Keratinocyte (primary cell): ENCODE measurements at regions not wholly inside any gene's neighbourhood (a gene's known extent, or its start where the extent isn't known, plus 50 kb on each side); places are given as distances from the start of the nearest gene placed in this dataset.

ENCODE experiments used
- DNase-seq: peaks from one replicate; pipeline ENCODE4 v3.0.0-alpha.2; 2011; ENCODE audit warnings: low read depth, missing footprints, low spot score
- FAIRE-seq: peaks from 2 replicates; lab custom pipeline; 2011; peaks lifted over from hg19 to GRCh38; lab: Jason Lieb, UNC
- H2AFZ ChIP-seq: 2 replicates; pipeline ENCODE4 v1.6.0; 2012; ENCODE audit warnings: low read length, control low read depth, inconsistent platforms; ENCODE audit not compliant: control insufficient read depth
- H3K27ac ChIP-seq: 2 replicates; pipeline ENCODE4 v1.5.1; 2011; ENCODE audit warnings: low read length; ENCODE audit not compliant: control insufficient read depth, insufficient read depth
- H3K27me3 ChIP-seq: 3 replicates; pipeline ENCODE4 v1.6.0; 2011; ENCODE audit warnings: low read length; ENCODE audit not compliant: control insufficient read depth, insufficient read depth; ENCODE audit errors: extremely low read depth
- H3K36me3 ChIP-seq, 2 experiments: 2 replicates in 1 of 2; 3 replicates in 1 of 2; pipeline ENCODE4 v1.5.1; 2011; ENCODE audit warnings: low read length in 2 of 2, mild to moderate bottlenecking in 1 of 2; ENCODE audit not compliant: control insufficient read depth in 2 of 2, insufficient read depth in 2 of 2; ENCODE audit errors: extremely low read depth in 1 of 2
- H3K4me1 ChIP-seq: 3 replicates; pipeline ENCODE4 v1.5.1; 2011; ENCODE audit warnings: low read length; ENCODE audit not compliant: control insufficient read depth, insufficient read depth; ENCODE audit errors: extremely low read depth
- H3K4me2 ChIP-seq: 3 replicates; pipeline ENCODE4 v1.6.0; 2011; ENCODE audit warnings: low read depth, low read length; ENCODE audit not compliant: control insufficient read depth, insufficient read depth; ENCODE audit errors: extremely low read depth
- H3K4me3 ChIP-seq, 3 experiments: fragments of 200-600 bp in 1 of 3; sonication (generic) in 1 of 3; 2 replicates in 2 of 3; 3 replicates in 1 of 3; pipeline ENCODE4 v1.5.1; 2011 to 2016; ENCODE audit warnings: low read length in 3 of 3, mild to moderate bottlenecking in 3 of 3, control low read depth in 2 of 3, inconsistent platforms in 1 of 3, low read depth in 1 of 3, mixed read lengths in 1 of 3, mixed run types in 1 of 3, moderate library complexity in 1 of 3; ENCODE audit not compliant: control insufficient read depth in 2 of 3, insufficient read depth in 2 of 3; ENCODE audit errors: extremely low read depth in 1 of 3
- H3K79me2 ChIP-seq: 2 replicates; pipeline ENCODE4 v1.6.0; 2012; ENCODE audit warnings: low read length; ENCODE audit not compliant: control insufficient read depth, insufficient read depth
- H3K9ac ChIP-seq: 3 replicates; pipeline ENCODE4 v1.6.0; 2011; ENCODE audit warnings: low read length; ENCODE audit not compliant: control insufficient read depth, insufficient read depth; ENCODE audit errors: extremely low read depth
- H3K9me1 ChIP-seq: 3 replicates; pipeline ENCODE4 v1.6.0; 2011; ENCODE audit warnings: low read length; ENCODE audit not compliant: control insufficient read depth, insufficient read depth; ENCODE audit errors: extremely low read depth
- H3K9me3 ChIP-seq: 2 replicates; pipeline ENCODE4 v1.5.1; 2012; ENCODE audit warnings: low read depth, low read length; ENCODE audit not compliant: control insufficient read depth
- H4K20me1 ChIP-seq: 3 replicates; pipeline ENCODE4 v1.6.0; 2011; ENCODE audit warnings: low read length; ENCODE audit not compliant: control insufficient read depth, insufficient read depth; ENCODE audit errors: extremely low read depth
- EZH2 ChIP-seq: IDR thresholded peaks from one replicate; pipeline ENCODE4 v1.6.1; 2012; ENCODE audit warnings: inconsistent platforms, mild to moderate bottlenecking, low read length, moderate library complexity
- dilution Hi-C: fragments of 300-500 bp; cut with MboI; formaldehyde crosslinking; loops from one replicate; pipeline ENCODE4 v1.7.0; 2020; ENCODE audit warnings: low sequenced_read_pairs; ENCODE audit not compliant: extremely low pct_ligation_motif_present
- TF ChIP-seq, protein P1 (sequence below), 3 experiments: IDR thresholded peaks in 1 of 3; conservative IDR thresholded peaks in 1 of 3; optimal IDR thresholded peaks in 1 of 3; 2 replicates in 2 of 3; 3 replicates in 1 of 3; pipeline versions ENCODE3 to v1.5.1; 2011; ENCODE audit warnings: low read length in 3 of 3, mild to moderate bottlenecking in 3 of 3, moderate library complexity in 2 of 3, control low read depth in 1 of 3, inconsistent platforms in 1 of 3; ENCODE audit not compliant: insufficient read depth in 2 of 3; ENCODE audit errors: extremely low read depth in 1 of 3

- TF ChIP-seq, protein P1, sequence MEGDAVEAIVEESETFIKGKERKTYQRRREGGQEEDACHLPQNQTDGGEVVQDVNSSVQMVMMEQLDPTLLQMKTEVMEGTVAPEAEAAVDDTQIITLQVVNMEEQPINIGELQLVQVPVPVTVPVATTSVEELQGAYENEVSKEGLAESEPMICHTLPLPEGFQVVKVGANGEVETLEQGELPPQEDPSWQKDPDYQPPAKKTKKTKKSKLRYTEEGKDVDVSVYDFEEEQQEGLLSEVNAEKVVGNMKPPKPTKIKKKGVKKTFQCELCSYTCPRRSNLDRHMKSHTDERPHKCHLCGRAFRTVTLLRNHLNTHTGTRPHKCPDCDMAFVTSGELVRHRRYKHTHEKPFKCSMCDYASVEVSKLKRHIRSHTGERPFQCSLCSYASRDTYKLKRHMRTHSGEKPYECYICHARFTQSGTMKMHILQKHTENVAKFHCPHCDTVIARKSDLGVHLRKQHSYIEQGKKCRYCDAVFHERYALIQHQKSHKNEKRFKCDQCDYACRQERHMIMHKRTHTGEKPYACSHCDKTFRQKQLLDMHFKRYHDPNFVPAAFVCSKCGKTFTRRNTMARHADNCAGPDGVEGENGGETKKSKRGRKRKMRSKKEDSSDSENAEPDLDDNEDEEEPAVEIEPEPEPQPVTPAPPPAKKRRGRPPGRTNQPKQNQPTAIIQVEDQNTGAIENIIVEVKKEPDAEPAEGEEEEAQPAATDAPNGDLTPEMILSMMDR (optimal IDR thresholded peaks at IDR 0.05 in 1 of 3, IDR thresholded peaks at IDR 0.05 in 1 of 3, conservative IDR thresholded peaks at IDR 0.05 in 1 of 3; ENCODE audit: extremely low read depth in 1 of 3, insufficient read depth in 2 of 3, low read length in 3 of 3) = no peak
- TF ChIP-seq EZH2 = no peak
- DNase-seq (no peak), FAIRE-seq (peak; percentile 20)
- dilution Hi-C loops = no loop called here
- H3K4me2 ChIP-seq = peak overlapping the region; percentile 30
- peaks cover 5% of the 10 kb centered on the region for H3K9me1 ChIP-seq
- no peak overlapping the region for H3K4me3 ChIP-seq
- no peaks in the 10 kb centered on the region for H3K9me3 ChIP-seq
- peak overlapping the region; percentile 5 for H3K9ac ChIP-seq
- no peaks in the 10 kb centered on the region for H4K20me1 ChIP-seq
- H3K36me3 ChIP-seq = no peaks in the 10 kb centered on the region
- H3K27ac ChIP-seq = peak overlapping the region; percentile 65
- H3K27me3 ChIP-seq = no peaks in the 10 kb centered on the region
- H3K4me1 ChIP-seq = peaks cover 52% of the 10 kb centered on the region
- no peaks in the 10 kb centered on the region for H3K79me2 ChIP-seq
- no peak overlapping the region for H2AFZ ChIP-seq
Measured at GRCh38 chr6:113634352-113635163, 222.6 kb upstream of the MARCKS start.

DNA sequence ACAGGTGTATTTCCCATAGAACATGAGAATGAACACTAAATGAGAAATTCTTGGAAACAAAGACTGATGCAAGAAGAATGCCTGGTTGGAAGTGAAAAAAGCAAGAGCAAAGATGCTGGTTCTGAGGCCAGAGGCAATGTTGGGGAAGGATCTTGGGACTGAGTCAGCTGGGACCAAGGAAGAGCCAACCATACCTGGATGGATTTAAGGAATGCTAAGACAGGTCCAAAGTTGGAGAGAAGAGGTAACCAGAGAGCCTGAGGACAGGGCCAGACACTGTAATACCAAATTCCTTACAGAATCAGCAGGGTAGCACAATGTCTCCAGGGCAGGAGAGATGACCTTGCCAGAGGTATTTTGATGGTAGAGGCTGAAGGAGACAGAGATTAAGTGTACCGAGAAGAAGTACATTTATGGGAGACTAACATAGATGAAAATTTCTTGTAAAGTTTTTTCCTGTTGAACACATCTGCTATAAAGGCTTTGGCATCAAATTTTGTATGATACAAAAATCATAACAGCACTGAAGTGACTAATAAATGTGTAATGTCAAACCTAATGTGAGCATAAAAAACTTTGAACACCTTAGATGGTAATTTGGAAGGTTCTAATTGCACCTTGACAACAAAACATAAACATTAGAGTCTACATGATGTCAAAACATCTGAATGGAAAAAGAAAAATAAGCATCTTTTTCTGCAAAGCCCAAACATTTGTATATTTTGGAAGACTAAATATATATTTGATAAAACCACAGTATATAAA, 221.7 kb upstream of the MARCKS start:
- FAIRE-seq = peak; percentile 55
- Histone ChIP-seq H3K4me2 (peak overlapping the region; percentile 12), H3K9ac (peak overlapping the region; percentile 5), H3K9me3 (no peaks in the 10 kb centered on the region), H3K4me1 (peaks cover 46% of the 10 kb centered on the region), H3K36me3 (no peaks in the 10 kb centered on the region), H3K4me3 (no peak overlapping the region), H2AFZ (no peak overlapping the region), H4K20me1 (no peaks in the 10 kb centered on the region), H3K27ac (peak overlapping the region; percentile 65), H3K9me1 (peaks cover 5% of the 10 kb centered on the region), H3K79me2 (no peaks in the 10 kb centered on the region), H3K27me3 (no peaks in the 10 kb centered on the region)
- TF ChIP-seq, protein P1 (optimal IDR thresholded peaks at IDR 0.05 in 1 of 3, IDR thresholded peaks at IDR 0.05 in 1 of 3, conservative IDR thresholded peaks at IDR 0.05 in 1 of 3; ENCODE audit: extremely low read depth in 1 of 3, insufficient read depth in 2 of 3, low read length in 3 of 3) = no peak
- TF ChIP-seq EZH2 = no peak
- DNase-seq = no peak
- dilution Hi-C loops = no loop called here
